ENCODE measurements at regions not wholly inside any gene's neighbourhood (a gene's known extent, or its start where the extent isn't known, plus 50 kb on each side); places are given as distances from the start of the nearest gene placed in this dataset.

GRCh38 chr18:24731158-24731557 lies 270.7 kb downstream of the HRH4 start:
- no peak overlapping the region for H3K9ac ChIP-seq (ENCODE audit: insufficient read length)
- TF ChIP-seq POLR2AphosphoS5 (IDR thresholded peaks at IDR 0.05; ENCODE audit: borderline replicate concordance, low read depth, low read length), result no peak
- TF ChIP-seq FOXP2 (optimal IDR thresholded peaks at IDR 0.05; ENCODE audit: control extremely low read depth, extremely low read length, insufficient read depth), result no peak
- no peak for TF ChIP-seq EZH2 (IDR thresholded peaks at IDR 0.05)
- no peak for DNase-seq (ENCODE audit: low read depth, low spot score)
- H3K36me3 ChIP-seq (ENCODE audit: insufficient read depth, low read length), result no peaks in the 10 kb centered on the region
- no peaks in the 10 kb centered on the region for H3K9me3 ChIP-seq (ENCODE audit: low read depth, low read length)
- H3K27ac ChIP-seq, result no peak overlapping the region
- H3K4me3 ChIP-seq, result no peak overlapping the region

GRCh38 chr18:24731981-24732380 lies 271.5 kb downstream of the HRH4 start:
- Histone ChIP-seq H3K36me3 (ENCODE audit: insufficient read depth, low read length) (no peaks in the 10 kb centered on the region), H3K27ac (no peak overlapping the region), H3K4me3 (no peak overlapping the region), H3K9me3 (ENCODE audit: low read depth, low read length) (no peaks in the 10 kb centered on the region), H3K9ac (ENCODE audit: insufficient read length) (no peak overlapping the region)
- TF ChIP-seq EZH2 (IDR thresholded peaks at IDR 0.05), result no peak
- TF ChIP-seq FOXP2 (optimal IDR thresholded peaks at IDR 0.05; ENCODE audit: control extremely low read depth, extremely low read length, insufficient read depth), result no peak
- TF ChIP-seq POLR2AphosphoS5 (IDR thresholded peaks at IDR 0.05; ENCODE audit: borderline replicate concordance, low read depth, low read length), result no peak
- no peak for DNase-seq (ENCODE audit: low read depth, low spot score)

- Histone ChIP-seq H3K9ac (ENCODE audit: insufficient read length) (no peak overlapping the region), H3K27ac (no peak overlapping the region), H3K4me3 (no peak overlapping the region), H3K36me3 (ENCODE audit: insufficient read depth, low read length) (no peaks in the 10 kb centered on the region), H3K9me3 (ENCODE audit: low read depth, low read length) (no peaks in the 10 kb centered on the region)
- no peak for DNase-seq (ENCODE audit: low read depth, low spot score)
- TF ChIP-seq EZH2 (IDR thresholded peaks at IDR 0.05) (no peak), FOXP2 (optimal IDR thresholded peaks at IDR 0.05; ENCODE audit: control extremely low read depth, extremely low read length, insufficient read depth) (no peak), POLR2AphosphoS5 (IDR thresholded peaks at IDR 0.05; ENCODE audit: borderline replicate concordance, low read depth, low read length) (no peak)
These were observed 273.6 kb downstream of the HRH4 start for GRCh38 chr18:24734058-24734457.

GRCh38 chr18:24735624-24736231 lies 275.3 kb downstream of the HRH4 start:
- H3K4me3 ChIP-seq, result no peak overlapping the region
- DNase-seq (ENCODE audit: low read depth, low spot score), result no peak
- H3K9ac ChIP-seq (ENCODE audit: insufficient read length), result no peak overlapping the region
- no peak overlapping the region for H3K27ac ChIP-seq
- no peaks in the 10 kb centered on the region for H3K9me3 ChIP-seq (ENCODE audit: low read depth, low read length)
- TF ChIP-seq EZH2 (IDR thresholded peaks at IDR 0.05), result no peak
- no peaks in the 10 kb centered on the region for H3K36me3 ChIP-seq (ENCODE audit: insufficient read depth, low read length)

- no peak for DNase-seq (ENCODE audit: low read depth, low spot score)
- no peak for TF ChIP-seq EZH2 (IDR thresholded peaks at IDR 0.05)
- no peak for TF ChIP-seq FOXP2 (optimal IDR thresholded peaks at IDR 0.05; ENCODE audit: control extremely low read depth, extremely low read length, insufficient read depth)
- no peak for TF ChIP-seq POLR2AphosphoS5 (IDR thresholded peaks at IDR 0.05; ENCODE audit: borderline replicate concordance, low read depth, low read length)
These were observed 276.4 kb downstream of the HRH4 start for GRCh38 chr18:24736662-24737330.

GRCh38 chr18:24740829-24741228 lies 280.4 kb downstream of the HRH4 start:
- Histone ChIP-seq H3K4me3 (no peak overlapping the region), H3K27ac (no peak overlapping the region)
- TF ChIP-seq POLR2AphosphoS5 (IDR thresholded peaks at IDR 0.05; ENCODE audit: borderline replicate concordance, low read depth, low read length), result no peak

More at GRCh38 chr18:24736662-24737330, 276.4 kb downstream of the HRH4 start:
- no peak overlapping the region for H3K9ac ChIP-seq (ENCODE audit: insufficient read length)
- no peak overlapping the region for H3K4me3 ChIP-seq
- no peak overlapping the region for H3K27ac ChIP-seq
- H3K9me3 ChIP-seq (ENCODE audit: low read depth, low read length), result no peaks in the 10 kb centered on the region
- no peaks in the 10 kb centered on the region for H3K36me3 ChIP-seq (ENCODE audit: insufficient read depth, low read length)

GRCh38 chr18:24741321-24741720 lies 280.9 kb downstream of the HRH4 start:
- H3K9ac ChIP-seq (ENCODE audit: insufficient read length), result no peak overlapping the region
- no peaks in the 10 kb centered on the region for H3K36me3 ChIP-seq (ENCODE audit: insufficient read depth, low read length)
- no peak overlapping the region for H3K4me3 ChIP-seq
- no peak for DNase-seq (ENCODE audit: low read depth, low spot score)
- H3K27ac ChIP-seq, result no peak overlapping the region
- no peak for TF ChIP-seq FOXP2 (optimal IDR thresholded peaks at IDR 0.05; ENCODE audit: control extremely low read depth, extremely low read length, insufficient read depth)
- no peak for TF ChIP-seq POLR2AphosphoS5 (IDR thresholded peaks at IDR 0.05; ENCODE audit: borderline replicate concordance, low read depth, low read length)
- no peak for TF ChIP-seq EZH2 (IDR thresholded peaks at IDR 0.05)
- no peaks in the 10 kb centered on the region for H3K9me3 ChIP-seq (ENCODE audit: low read depth, low read length)

More at GRCh38 chr18:24740829-24741228, 280.4 kb downstream of the HRH4 start:
- no peak for DNase-seq (ENCODE audit: low read depth, low spot score)
- H3K9me3 ChIP-seq (ENCODE audit: low read depth, low read length), result no peaks in the 10 kb centered on the region
- no peak overlapping the region for H3K9ac ChIP-seq (ENCODE audit: insufficient read length)
- no peaks in the 10 kb centered on the region for H3K36me3 ChIP-seq (ENCODE audit: insufficient read depth, low read length)

GRCh38 chr18:24741965-24742724 lies 281.7 kb downstream of the HRH4 start:
- H3K9ac ChIP-seq (ENCODE audit: insufficient read length), result no peak overlapping the region
- no peaks in the 10 kb centered on the region for H3K36me3 ChIP-seq (ENCODE audit: insufficient read depth, low read length)
- DNase-seq (ENCODE audit: low read depth, low spot score), result no peak
- no peaks in the 10 kb centered on the region for H3K9me3 ChIP-seq (ENCODE audit: low read depth, low read length)
- TF ChIP-seq POLR2AphosphoS5 (IDR thresholded peaks at IDR 0.05; ENCODE audit: borderline replicate concordance, low read depth, low read length), result no peak
- no peak for TF ChIP-seq FOXP2 (optimal IDR thresholded peaks at IDR 0.05; ENCODE audit: control extremely low read depth, extremely low read length, insufficient read depth)
- TF ChIP-seq EZH2 (IDR thresholded peaks at IDR 0.05), result no peak
- no peak overlapping the region for H3K4me3 ChIP-seq
- H3K27ac ChIP-seq, result no peak overlapping the region
